Sigmoid colon (tissue), 6 donors: ENCODE measurements at regions not wholly inside any gene's neighbourhood (a gene's known extent, or its start where the extent isn't known, plus 50 kb on each side); places are given as distances from the start of the nearest gene placed in this dataset.

Experiments
- DNase-seq: peaks from one replicate; pipeline ENCODE4 v3.0.0-alpha.2; 2019
- H3K27ac ChIP-seq, 4 donors: fragments of 200-600 bp; sonication (generic); one replicate each; pipeline ENCODE4 v1.5.1; 2016 to 2019; ENCODE audit warnings: mild to moderate bottlenecking in 1 of 4
- H3K27me3 ChIP-seq, 3 donors: fragments of 200-600 bp; sonication (generic); one replicate each; pipeline ENCODE4 v1.5.1; 2019; ENCODE audit warnings: mild to moderate bottlenecking in 1 of 3
- H3K36me3 ChIP-seq, 4 donors: fragments of 200-600 bp; sonication (generic); one replicate each; pipeline ENCODE4 v1.5.1; 2016 to 2019
- H3K4me1 ChIP-seq, 4 donors: fragments of 200-600 bp; sonication (generic); one replicate each; pipeline ENCODE4 v1.5.1; 2017 to 2019
- H3K4me3 ChIP-seq, 4 donors: fragments of 200-600 bp; sonication (generic); one replicate each; pipeline ENCODE4 v1.5.1; 2017 to 2019; ENCODE audit warnings: mild to moderate bottlenecking in 2 of 4, moderate library complexity in 1 of 4
- H3K9me3 ChIP-seq, 4 donors: fragments of 200-600 bp in 3 of 4; sonication (generic) in 3 of 4; one replicate each; pipeline versions ENCODE4 v1.5.1 to v1.6.1; 2013 to 2019
- EP300 ChIP-seq, 4 donors: sonication (generic); formaldehyde crosslinking; IDR thresholded peaks; one replicate each; pipeline ENCODE4 v1.6.1; 2017; ENCODE audit warnings: antibody characterized with exemption in 4 of 4
- POLR2A ChIP-seq, 2 donors: fragments of 450-650 bp; IDR thresholded peaks; one replicate each; pipeline ENCODE4 v1.6.1; 2016; ENCODE audit warnings: antibody characterized with exemption in 2 of 2, mild to moderate bottlenecking in 2 of 2, moderate library complexity in 2 of 2
- POLR2AphosphoS5 ChIP-seq, 4 donors: sonication (generic); formaldehyde crosslinking; IDR thresholded peaks; one replicate each; pipeline ENCODE4 v1.6.1; 2017; ENCODE audit warnings: antibody characterized with exemption in 4 of 4
- WGBS, 2 donors: extraction: QIAGEN DNeasy Blood & Tissue Kit; methylation state at CpG; one replicate each; pipeline ENCODE4 v1.1.7; 2013; 5-methylcytosine and 5-hydroxymethylcytosine counted together
- intact Hi-C: fragments of 100-400 bp; cut with DNase I; formaldehyde crosslinking; loops from one replicate; pipeline ENCODE4 v1.15.1; 2023
- TF ChIP-seq, protein P1 (sequence below), 4 experiments: fragments of 450-650 bp in 3 of 4; fragments of 200-600 bp in 1 of 4; IDR thresholded peaks; one replicate each; pipeline ENCODE4 v1.5.1; 2016 to 2019; ENCODE audit warnings: antibody characterized with exemption in 4 of 4, mild to moderate bottlenecking in 3 of 4, moderate library complexity in 2 of 4
- donor health status: healthy with polysubstance abuse.
- donor health status: healthy.

DNA sequence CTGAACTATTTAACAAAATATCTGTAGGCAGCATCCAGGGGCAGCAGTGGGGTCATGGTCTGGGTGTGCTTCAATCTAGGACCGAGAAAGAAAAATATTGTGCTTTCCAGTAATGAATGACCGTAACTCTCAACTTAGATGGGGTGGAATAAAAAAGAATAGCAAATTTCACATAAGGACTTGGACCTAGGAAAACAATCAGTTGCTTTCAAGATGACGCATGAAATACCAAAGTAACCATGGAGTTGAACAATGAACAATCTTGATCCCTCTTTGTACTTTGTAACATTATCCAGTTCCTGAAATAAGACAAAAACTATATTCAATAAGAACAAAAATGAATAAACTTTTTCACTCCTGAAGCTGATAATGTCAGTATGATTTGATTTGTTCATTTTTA is 167.1 kb downstream of the C7orf25 start:
- Histone ChIP-seq H3K36me3 (no peaks in the 10 kb centered on the region), H3K9me3 (no peaks in the 10 kb centered on the region), H3K4me3 (no peak overlapping the region), H3K27ac (no peak overlapping the region), H3K4me1 (no peaks in the 10 kb centered on the region), H3K27me3 (no peaks in the 10 kb centered on the region)
- intact Hi-C loops, result no loop called here
- TF ChIP-seq POLR2AphosphoS5 (IDR thresholded peaks at IDR 0.05) (no peak), POLR2A (IDR thresholded peaks at IDR 0.05) (no peak), EP300 (IDR thresholded peaks at IDR 0.05) (no peak)
- TF ChIP-seq, protein P1, sequence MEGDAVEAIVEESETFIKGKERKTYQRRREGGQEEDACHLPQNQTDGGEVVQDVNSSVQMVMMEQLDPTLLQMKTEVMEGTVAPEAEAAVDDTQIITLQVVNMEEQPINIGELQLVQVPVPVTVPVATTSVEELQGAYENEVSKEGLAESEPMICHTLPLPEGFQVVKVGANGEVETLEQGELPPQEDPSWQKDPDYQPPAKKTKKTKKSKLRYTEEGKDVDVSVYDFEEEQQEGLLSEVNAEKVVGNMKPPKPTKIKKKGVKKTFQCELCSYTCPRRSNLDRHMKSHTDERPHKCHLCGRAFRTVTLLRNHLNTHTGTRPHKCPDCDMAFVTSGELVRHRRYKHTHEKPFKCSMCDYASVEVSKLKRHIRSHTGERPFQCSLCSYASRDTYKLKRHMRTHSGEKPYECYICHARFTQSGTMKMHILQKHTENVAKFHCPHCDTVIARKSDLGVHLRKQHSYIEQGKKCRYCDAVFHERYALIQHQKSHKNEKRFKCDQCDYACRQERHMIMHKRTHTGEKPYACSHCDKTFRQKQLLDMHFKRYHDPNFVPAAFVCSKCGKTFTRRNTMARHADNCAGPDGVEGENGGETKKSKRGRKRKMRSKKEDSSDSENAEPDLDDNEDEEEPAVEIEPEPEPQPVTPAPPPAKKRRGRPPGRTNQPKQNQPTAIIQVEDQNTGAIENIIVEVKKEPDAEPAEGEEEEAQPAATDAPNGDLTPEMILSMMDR (IDR thresholded peaks at IDR 0.05), result no peak
- 88 to 92% methylated on average over 3 of the region's 3 CpGs for WGBS, 2 donors
- no peak for DNase-seq

DNA sequence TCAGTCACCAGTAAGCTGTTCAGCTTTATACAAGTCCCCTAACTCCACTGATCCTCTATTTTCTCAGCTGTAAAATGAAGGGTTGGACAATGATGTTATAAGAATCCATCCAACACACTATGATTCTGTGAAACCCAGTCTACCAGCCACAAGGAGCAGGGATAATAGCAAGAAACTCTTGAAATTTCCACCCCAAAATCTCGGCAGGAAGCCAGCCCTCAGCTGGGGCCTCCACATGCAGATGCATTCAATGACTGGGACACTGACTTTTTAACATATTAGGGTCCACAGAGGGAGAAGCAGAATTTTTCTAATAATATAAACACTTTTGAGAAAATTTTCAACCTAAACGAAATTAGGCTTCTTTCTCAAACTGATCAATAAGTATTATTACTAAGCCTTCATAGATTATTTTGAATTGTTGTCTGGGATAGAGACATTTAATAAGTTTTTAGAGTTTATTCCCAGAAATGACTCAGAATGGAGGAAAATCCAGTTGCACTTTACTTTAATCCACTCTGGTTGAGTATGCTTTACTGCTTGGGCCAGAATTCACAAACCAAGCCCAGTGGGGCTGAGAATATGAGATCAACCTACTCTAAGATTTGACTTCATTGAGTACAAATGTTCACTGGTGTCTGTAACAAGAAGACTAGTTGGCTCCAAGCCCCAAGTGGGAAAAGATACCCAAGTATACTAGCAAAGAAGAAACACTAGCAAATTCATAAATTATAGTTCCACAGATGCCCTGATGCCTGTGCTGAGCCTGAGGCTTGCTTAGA is 168.6 kb downstream of the C7orf25 start:
- Histone ChIP-seq H3K36me3 (no peaks in the 10 kb centered on the region), H3K9me3 (no peaks in the 10 kb centered on the region), H3K4me3 (no peak overlapping the region), H3K4me1 (no peaks in the 10 kb centered on the region), H3K27me3 (no peaks in the 10 kb centered on the region), H3K27ac (no peak overlapping the region)
- intact Hi-C loops, result no loop called here
- DNase-seq, result no peak
- TF ChIP-seq, protein P1 (IDR thresholded peaks at IDR 0.05), result no peak
- TF ChIP-seq POLR2A (IDR thresholded peaks at IDR 0.05), result no peak
- no peak for TF ChIP-seq POLR2AphosphoS5 (IDR thresholded peaks at IDR 0.05)
- TF ChIP-seq EP300 (IDR thresholded peaks at IDR 0.05), result no peak
- WGBS, 2 donors, result 52 to 72% methylated on average over 2 of the region's 2 CpGs

DNA sequence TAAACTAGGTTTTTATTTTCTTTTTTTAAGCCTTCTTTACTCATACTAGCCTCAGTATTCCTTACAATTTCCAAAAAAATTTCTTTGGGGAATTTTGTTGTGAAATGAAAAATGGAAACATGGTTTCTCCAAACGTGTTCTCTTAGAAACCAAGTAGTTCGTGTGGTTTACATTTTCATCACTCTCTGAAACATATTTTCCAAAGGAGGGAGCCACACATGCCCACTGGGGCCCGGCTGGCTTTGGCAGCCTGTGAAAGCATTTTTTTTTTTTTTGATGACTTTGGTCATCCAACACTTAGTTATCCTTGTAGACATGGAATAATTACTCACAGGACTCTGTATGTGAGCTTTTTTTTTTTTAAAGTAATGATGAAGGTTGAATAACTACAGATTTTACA is 169.6 kb downstream of the C7orf25 start:
- intact Hi-C loops, result no loop called here
- Histone ChIP-seq H3K36me3 (no peaks in the 10 kb centered on the region), H3K27me3 (no peaks in the 10 kb centered on the region), H3K27ac (no peak overlapping the region), H3K4me1 (no peaks in the 10 kb centered on the region), H3K4me3 (no peak overlapping the region), H3K9me3 (no peaks in the 10 kb centered on the region)
- TF ChIP-seq POLR2A (IDR thresholded peaks at IDR 0.05) (no peak), EP300 (IDR thresholded peaks at IDR 0.05) (no peak), POLR2AphosphoS5 (IDR thresholded peaks at IDR 0.05) (no peak)
- TF ChIP-seq, protein P1 (IDR thresholded peaks at IDR 0.05), result no peak
- 42 to 74% methylated on average over 3 of the region's 3 CpGs for WGBS, 2 donors
- no peak for DNase-seq

DNA sequence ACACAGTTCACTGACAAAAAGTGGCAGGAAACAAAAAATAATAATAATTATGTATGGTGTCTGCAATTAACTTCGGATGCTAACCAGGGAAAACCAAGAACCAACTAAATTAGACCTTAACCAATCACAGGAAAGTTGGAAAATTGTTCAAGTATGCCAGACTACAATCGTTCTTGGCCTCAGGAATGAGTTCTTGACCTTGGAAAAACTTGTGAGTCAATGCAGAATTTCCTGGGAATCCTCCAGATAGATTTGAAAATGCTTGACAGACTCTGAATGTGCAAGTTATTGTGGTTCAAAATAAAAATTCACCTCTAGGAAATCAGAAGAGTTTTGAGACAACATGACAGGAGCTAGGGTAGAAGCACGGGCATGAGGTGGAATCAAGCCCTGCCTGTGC is 171.5 kb downstream of the C7orf25 start:
- Histone ChIP-seq H3K27ac (no peak overlapping the region), H3K9me3 (no peaks in the 10 kb centered on the region), H3K36me3 (no peaks in the 10 kb centered on the region), H3K27me3 (no peaks in the 10 kb centered on the region), H3K4me1 (no peaks in the 10 kb centered on the region), H3K4me3 (no peak overlapping the region)
- WGBS, 2 donors, result 59 to 72% methylated on average over 3 of the region's 3 CpGs
- no peak for DNase-seq
- intact Hi-C loops, result no loop called here
- TF ChIP-seq EP300 (IDR thresholded peaks at IDR 0.05) (no peak), POLR2AphosphoS5 (IDR thresholded peaks at IDR 0.05) (no peak), POLR2A (IDR thresholded peaks at IDR 0.05) (no peak)
- TF ChIP-seq, protein P1 (IDR thresholded peaks at IDR 0.05), result no peak

DNA sequence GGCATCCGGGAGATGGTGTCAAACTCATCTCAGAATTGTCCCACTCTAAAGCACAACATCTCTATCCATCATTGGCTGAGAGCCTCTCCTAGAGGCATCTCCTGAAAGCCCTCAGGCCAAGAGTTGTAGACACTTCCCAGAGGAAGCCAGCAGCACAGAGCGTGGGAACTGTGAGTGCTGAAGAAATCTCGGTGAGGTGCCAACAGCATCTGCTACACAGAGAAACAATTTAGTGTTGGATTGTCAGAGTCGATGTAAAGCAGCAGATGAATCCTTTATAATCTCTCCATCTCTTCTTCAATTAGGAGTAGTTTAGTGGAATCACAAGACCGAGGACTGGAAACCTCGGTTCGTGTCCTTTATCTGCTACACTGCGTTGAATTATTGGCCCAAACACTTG is 172.2 kb downstream of the C7orf25 start:
- Histone ChIP-seq H3K9me3 (no peaks in the 10 kb centered on the region), H3K27me3 (no peaks in the 10 kb centered on the region), H3K4me1 (no peaks in the 10 kb centered on the region), H3K4me3 (no peak overlapping the region), H3K36me3 (no peaks in the 10 kb centered on the region), H3K27ac (peak overlapping the region in 2 of 4 donors; percentile 15 to 29)
- TF ChIP-seq POLR2AphosphoS5 (IDR thresholded peaks at IDR 0.05) (no peak), EP300 (IDR thresholded peaks at IDR 0.05) (no peak), POLR2A (IDR thresholded peaks at IDR 0.05) (no peak)
- TF ChIP-seq, protein P1 (IDR thresholded peaks at IDR 0.05), result no peak
- intact Hi-C loops, result no loop called here
- WGBS, 2 donors, result 81 to 83% methylated on average over 8 of the region's 8 CpGs
- no peak for DNase-seq
